Sigmoid colon (tissue), 6 donors: ENCODE measurements at regions not wholly inside any gene's neighbourhood (a gene's known extent, or its start where the extent isn't known, plus 50 kb on each side); places are given as distances from the start of the nearest gene placed in this dataset.
"Not testable (repeated sequence)": the region's sequence is repeated elsewhere in the genome, so short reads cannot be mapped to it uniquely, and the experiment has no call there.

Source experiments
- DNase-seq: peaks from one replicate; pipeline ENCODE4 v3.0.0-alpha.2; 2019
- H3K27ac ChIP-seq, 4 donors: fragments of 200-600 bp; sonication (generic); one replicate each; pipeline ENCODE4 v1.5.1; 2016 to 2019; ENCODE audit warnings: mild to moderate bottlenecking in 1 of 4
- H3K27me3 ChIP-seq, 3 donors: fragments of 200-600 bp; sonication (generic); one replicate each; pipeline ENCODE4 v1.5.1; 2019; ENCODE audit warnings: mild to moderate bottlenecking in 1 of 3
- H3K36me3 ChIP-seq, 4 donors: fragments of 200-600 bp; sonication (generic); one replicate each; pipeline ENCODE4 v1.5.1; 2016 to 2019
- H3K4me1 ChIP-seq, 4 donors: fragments of 200-600 bp; sonication (generic); one replicate each; pipeline ENCODE4 v1.5.1; 2017 to 2019
- H3K4me3 ChIP-seq, 4 donors: fragments of 200-600 bp; sonication (generic); one replicate each; pipeline ENCODE4 v1.5.1; 2017 to 2019; ENCODE audit warnings: mild to moderate bottlenecking in 2 of 4, moderate library complexity in 1 of 4
- H3K9me3 ChIP-seq, 4 donors: fragments of 200-600 bp in 3 of 4; sonication (generic) in 3 of 4; one replicate each; pipeline versions ENCODE4 v1.5.1 to v1.6.1; 2013 to 2019
- POLR2A ChIP-seq, 2 donors: fragments of 450-650 bp; IDR thresholded peaks; one replicate each; pipeline ENCODE4 v1.6.1; 2016; ENCODE audit warnings: antibody characterized with exemption in 2 of 2, mild to moderate bottlenecking in 2 of 2, moderate library complexity in 2 of 2
- POLR2AphosphoS5 ChIP-seq, 4 donors: sonication (generic); formaldehyde crosslinking; IDR thresholded peaks; one replicate each; pipeline ENCODE4 v1.6.1; 2017; ENCODE audit warnings: antibody characterized with exemption in 4 of 4
- WGBS, 2 donors: extraction: QIAGEN DNeasy Blood & Tissue Kit; methylation state at CpG; one replicate each; pipeline ENCODE4 v1.1.7; 2013; 5-methylcytosine and 5-hydroxymethylcytosine counted together
- intact Hi-C: fragments of 100-400 bp; cut with DNase I; formaldehyde crosslinking; loops from one replicate; pipeline ENCODE4 v1.15.1; 2023
- TF ChIP-seq, protein P1 (sequence below), 4 experiments: fragments of 450-650 bp in 3 of 4; fragments of 200-600 bp in 1 of 4; IDR thresholded peaks; one replicate each; pipeline ENCODE4 v1.5.1; 2016 to 2019; ENCODE audit warnings: antibody characterized with exemption in 4 of 4, mild to moderate bottlenecking in 3 of 4, moderate library complexity in 2 of 4
- donor health status: healthy with polysubstance abuse.
- donor health status: healthy.

DNA sequence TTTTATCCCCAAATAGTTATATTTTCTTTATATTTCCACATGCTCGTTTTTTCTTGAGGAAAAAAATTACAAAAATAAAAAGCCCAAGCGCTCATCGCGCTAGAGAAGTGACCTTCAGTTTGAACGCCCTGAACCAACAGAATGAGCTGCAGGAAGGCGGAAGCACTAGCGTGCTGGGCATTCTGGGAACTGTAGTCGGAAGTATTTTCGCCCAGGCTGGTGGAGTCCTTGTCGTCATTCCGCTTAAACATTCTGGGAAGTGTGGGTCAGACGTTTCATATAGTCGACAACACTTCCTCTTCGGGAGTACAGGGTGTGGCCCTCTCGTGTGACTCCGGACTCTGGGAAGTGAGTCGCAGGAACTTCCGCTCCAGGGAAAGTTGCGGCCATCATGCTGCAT is 692.4 kb upstream of the DEFB115 start:
- DNase-seq, H3K36me3 ChIP-seq, intact Hi-C loops, H3K9me3 ChIP-seq, H3K4me3 ChIP-seq, H3K27me3 ChIP-seq, H3K27ac ChIP-seq, H3K4me1 ChIP-seq: not testable (repeated sequence)
- WGBS, 2 donors = 69 to 80% methylated on average over 19 of the region's 19 CpGs

DNA sequence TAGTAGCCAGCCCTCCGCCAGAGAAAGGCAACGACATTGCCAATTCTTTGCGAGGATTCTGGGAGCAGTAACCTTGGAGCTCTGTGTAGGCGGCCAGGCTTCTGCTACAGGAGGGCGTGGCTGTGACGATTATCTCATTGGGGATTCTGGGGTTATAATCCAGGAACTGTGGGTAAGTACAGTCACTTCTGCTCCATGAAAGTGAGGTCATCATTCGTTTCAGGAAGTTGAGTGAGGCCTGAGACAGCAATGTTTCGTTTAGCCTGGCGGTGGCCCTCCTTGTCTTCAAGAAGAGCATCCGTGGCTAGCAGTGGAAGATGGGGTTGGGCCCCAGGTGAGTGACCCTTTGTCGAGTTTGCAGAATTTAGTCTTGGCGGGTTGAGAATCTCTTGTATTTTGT is 687.6 kb upstream of the DEFB115 start:
- H3K4me3 ChIP-seq, H3K27me3 ChIP-seq, H3K27ac ChIP-seq, DNase-seq, H3K4me1 ChIP-seq, H3K36me3 ChIP-seq, H3K9me3 ChIP-seq, intact Hi-C loops: not testable (repeated sequence)
- WGBS, 2 donors = 90 to 91% methylated on average over 10 to 11 of the region's 12 CpGs

GRCh38 chr20:30570622-30571021 is 686.8 kb upstream of the DEFB115 start:
- H3K27me3 ChIP-seq, H3K4me3 ChIP-seq, H3K9me3 ChIP-seq, H3K27ac ChIP-seq, intact Hi-C loops, DNase-seq, H3K36me3 ChIP-seq: not testable (repeated sequence)
- WGBS, 2 donors = 86 to 87% methylated on average over 4 of the region's 4 CpGs
- peaks cover 0 to 11% (median 3%) of the 10 kb centered on the region in 4 donors for H3K4me1 ChIP-seq

DNA sequence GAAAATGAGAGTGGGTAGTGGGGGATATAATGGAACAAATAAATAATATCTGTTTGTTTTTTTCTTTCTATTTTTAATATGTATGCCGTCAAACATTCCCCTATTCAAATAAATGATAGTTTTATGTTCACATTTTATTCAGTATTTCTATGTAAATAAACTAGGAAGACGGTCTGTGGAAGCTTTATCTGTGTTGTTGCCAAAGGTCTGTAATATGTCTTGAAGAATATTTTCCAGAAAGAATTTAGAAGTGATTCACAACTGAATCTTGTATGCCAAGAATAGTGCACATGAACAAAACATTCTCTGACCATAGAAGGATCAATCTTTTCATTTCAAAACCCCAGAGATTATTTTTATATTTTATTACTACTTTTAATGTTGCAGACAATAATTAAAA is 683.1 kb upstream of the DEFB115 start:
- intact Hi-C loops, DNase-seq, H3K27me3 ChIP-seq, H3K4me3 ChIP-seq, H3K9me3 ChIP-seq, H3K36me3 ChIP-seq: not testable (repeated sequence)
- peak in 2 of 4 donors; percentile 50 to 51 for TF ChIP-seq POLR2AphosphoS5 (IDR thresholded peaks at IDR 0.05)
- 70 to 78% methylated on average over 2 of the region's 2 CpGs for WGBS, 2 donors
- peaks cover 0 to 18% (median 3%) of the 10 kb centered on the region in 4 donors for H3K4me1 ChIP-seq
- peak overlapping the region in 2 of 4 donors; percentile 61 to 67 for H3K27ac ChIP-seq

- Histone ChIP-seq H3K27ac (peak overlapping the region in 3 of 4 donors; percentile 76 to 85 (median 76)), H3K4me1 (peaks cover 0 to 14% (median 1%) of the 10 kb centered on the region in 4 donors), H3K4me3 (peak overlapping the region in 3 of 4 donors; percentile 43 to 53 (median 49))
- intact Hi-C loops, H3K27me3 ChIP-seq, DNase-seq, H3K9me3 ChIP-seq, H3K36me3 ChIP-seq: not testable (repeated sequence)
- 20 to 45% methylated on average over 4 to 5 of the region's 6 CpGs for WGBS, 2 donors
Observed at GRCh38 chr20:30579069-30579468, 678.4 kb upstream of the DEFB115 start.

- H3K9me3 ChIP-seq, H3K36me3 ChIP-seq, H3K27me3 ChIP-seq, intact Hi-C loops: not testable (repeated sequence)
- WGBS, 2 donors = 11 to 16% methylated on average over 27 of the region's 27 CpGs
- Histone ChIP-seq H3K27ac (peak overlapping the region in 3 of 4 donors; percentile 76 to 85 (median 76)), H3K4me1 (peaks cover 0 to 14% (median 2%) of the 10 kb centered on the region in 4 donors), H3K4me3 (peak overlapping the region; percentile 14 to 53 (median 46))
- peak in 3 of 4 donors; percentile 53 to 73 (median 57) for TF ChIP-seq POLR2AphosphoS5 (IDR thresholded peaks at IDR 0.05)
- peak in 1 of 2 donors; percentile 15 for TF ChIP-seq POLR2A (IDR thresholded peaks at IDR 0.05)
- DNase-seq = peak; percentile 84
Observed at GRCh38 chr20:30579824-30580438, 677.5 kb upstream of the DEFB115 start.

DNA sequence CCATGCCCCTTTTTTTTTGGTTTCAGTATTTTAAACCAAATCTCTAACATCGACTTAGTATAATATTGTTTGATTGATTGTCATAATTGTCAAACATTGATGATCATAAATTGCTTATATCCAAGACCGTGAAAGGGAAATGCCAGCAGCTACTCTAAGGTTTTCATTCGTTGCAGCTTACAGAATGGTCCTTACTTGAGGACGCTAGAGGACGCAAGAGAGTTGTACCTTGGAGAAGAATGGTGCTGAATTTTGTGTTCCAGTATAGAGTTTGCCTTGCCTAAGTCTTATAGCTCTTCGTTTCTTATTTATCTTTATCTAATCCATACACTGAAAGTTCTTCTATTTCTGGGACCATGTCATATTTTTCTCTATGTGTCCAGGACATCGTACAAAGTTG is 675.6 kb upstream of the DEFB115 start:
- WGBS, 2 donors = 34 to 40% methylated on average over 7 of the region's 7 CpGs
- H3K27ac ChIP-seq, H3K36me3 ChIP-seq, intact Hi-C loops, DNase-seq, H3K4me1 ChIP-seq, H3K27me3 ChIP-seq, H3K9me3 ChIP-seq, H3K4me3 ChIP-seq: not testable (repeated sequence)

DNA sequence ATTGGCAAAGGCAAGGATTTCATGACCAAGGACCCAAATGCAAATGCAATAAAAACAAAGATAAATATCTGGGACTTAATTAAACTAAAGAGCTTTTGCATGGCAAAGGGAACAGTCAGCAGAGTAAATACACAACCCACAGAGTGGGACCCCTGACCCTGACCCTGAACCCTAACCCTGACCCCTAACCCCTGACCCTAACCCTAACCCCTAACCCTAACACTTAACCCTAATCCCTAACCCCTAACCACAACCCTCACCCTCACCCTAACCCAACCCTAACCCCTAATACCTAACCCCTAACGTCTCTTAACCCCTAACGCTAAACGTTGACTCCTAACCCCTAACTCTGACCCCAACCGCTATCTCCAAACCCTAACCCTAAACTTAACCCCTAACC is 673.1 kb upstream of the DEFB115 start:
- H3K36me3 ChIP-seq, H3K4me1 ChIP-seq, H3K9me3 ChIP-seq, H3K27me3 ChIP-seq, DNase-seq, intact Hi-C loops, H3K4me3 ChIP-seq: not testable (repeated sequence)
- WGBS, 2 donors = 57 to 65% methylated on average over 4 of the region's 4 CpGs
- peak overlapping the region in 3 of 4 donors; percentile 73 to 79 (median 74) for H3K27ac ChIP-seq

- H3K4me1 ChIP-seq, H3K27me3 ChIP-seq, H3K9me3 ChIP-seq, H3K36me3 ChIP-seq, intact Hi-C loops: not testable (repeated sequence)
- TF ChIP-seq, protein P1, sequence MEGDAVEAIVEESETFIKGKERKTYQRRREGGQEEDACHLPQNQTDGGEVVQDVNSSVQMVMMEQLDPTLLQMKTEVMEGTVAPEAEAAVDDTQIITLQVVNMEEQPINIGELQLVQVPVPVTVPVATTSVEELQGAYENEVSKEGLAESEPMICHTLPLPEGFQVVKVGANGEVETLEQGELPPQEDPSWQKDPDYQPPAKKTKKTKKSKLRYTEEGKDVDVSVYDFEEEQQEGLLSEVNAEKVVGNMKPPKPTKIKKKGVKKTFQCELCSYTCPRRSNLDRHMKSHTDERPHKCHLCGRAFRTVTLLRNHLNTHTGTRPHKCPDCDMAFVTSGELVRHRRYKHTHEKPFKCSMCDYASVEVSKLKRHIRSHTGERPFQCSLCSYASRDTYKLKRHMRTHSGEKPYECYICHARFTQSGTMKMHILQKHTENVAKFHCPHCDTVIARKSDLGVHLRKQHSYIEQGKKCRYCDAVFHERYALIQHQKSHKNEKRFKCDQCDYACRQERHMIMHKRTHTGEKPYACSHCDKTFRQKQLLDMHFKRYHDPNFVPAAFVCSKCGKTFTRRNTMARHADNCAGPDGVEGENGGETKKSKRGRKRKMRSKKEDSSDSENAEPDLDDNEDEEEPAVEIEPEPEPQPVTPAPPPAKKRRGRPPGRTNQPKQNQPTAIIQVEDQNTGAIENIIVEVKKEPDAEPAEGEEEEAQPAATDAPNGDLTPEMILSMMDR (IDR thresholded peaks at IDR 0.05) = peak in 3 of 4 experiments; percentile 47 to 67 (median 53)
- peak in 3 of 4 donors; percentile 15 to 39 (median 19) for TF ChIP-seq POLR2AphosphoS5 (IDR thresholded peaks at IDR 0.05)
- Histone ChIP-seq H3K4me3 (peak overlapping the region in 3 of 4 donors; percentile 52 to 64 (median 54)), H3K27ac (peak overlapping the region in 3 of 4 donors; percentile 73 to 79 (median 74))
- peak; percentile 70 for DNase-seq
- 9 to 15% methylated on average over 49 of the region's 49 CpGs for WGBS, 2 donors
Observed at GRCh38 chr20:30585244-30585796, 672.1 kb upstream of the DEFB115 start.

DNA sequence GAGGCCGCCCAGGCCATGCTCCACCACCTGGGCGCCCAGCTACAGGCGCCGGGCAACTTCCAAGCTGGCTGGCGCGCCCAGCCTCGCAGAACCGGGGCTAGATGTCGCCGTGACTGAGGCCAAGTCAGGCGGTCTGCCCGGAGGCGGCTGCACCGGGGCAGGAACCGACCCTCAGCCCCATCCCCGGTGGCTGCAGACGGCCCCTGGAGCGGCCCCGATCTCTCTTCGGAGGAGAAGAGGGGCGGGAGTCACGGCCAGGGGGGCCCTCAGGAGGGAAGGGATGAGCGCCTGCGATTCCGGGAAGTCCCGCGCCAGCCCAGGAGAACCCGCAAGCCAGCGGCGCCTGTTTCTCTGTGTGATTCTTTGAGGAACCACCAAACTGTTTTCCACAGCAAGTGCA is 671.3 kb upstream of the DEFB115 start:
- 7 to 10% methylated on average over 29 of the region's 30 CpGs for WGBS, 2 donors
- DNase-seq, H3K9me3 ChIP-seq, H3K4me1 ChIP-seq, H3K36me3 ChIP-seq, H3K27me3 ChIP-seq, intact Hi-C loops: not testable (repeated sequence)
- peak overlapping the region in 3 of 4 donors; percentile 73 to 79 (median 74) for H3K27ac ChIP-seq
- H3K4me3 ChIP-seq = peak overlapping the region in 3 of 4 donors; percentile 52 to 64 (median 54)
